ENCODE measurements at regions not wholly inside any gene's neighbourhood (a gene's known extent, or its start where the extent isn't known, plus 50 kb on each side); places are given as distances from the start of the nearest gene placed in this dataset.
"Not testable (repeated sequence)": the region's sequence is repeated elsewhere in the genome, so short reads cannot be mapped to it uniquely, and the experiment has no call there.

DNA sequence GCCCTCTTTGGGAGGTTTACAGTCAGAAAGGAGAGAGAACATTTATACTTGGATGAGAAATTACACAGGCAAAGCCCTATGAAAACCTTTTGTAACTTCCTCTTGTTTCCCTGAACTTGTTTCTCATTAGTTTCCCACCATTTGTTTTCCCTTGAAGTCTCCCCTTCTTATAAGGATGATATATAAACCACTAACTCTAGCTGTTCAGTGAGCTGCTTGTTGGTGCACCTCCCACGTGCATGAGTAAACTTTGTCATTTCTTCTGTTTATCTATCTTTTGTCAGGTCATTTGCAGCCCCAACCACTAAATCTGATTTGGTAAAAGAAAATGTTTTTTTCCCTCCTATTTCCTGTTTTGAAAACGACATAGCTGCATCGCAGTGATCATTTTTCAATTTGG, 919.9 kb downstream of the SLITRK1 start:
- H3K27me3 ChIP-seq = no peaks in the 10 kb centered on the region
- intact Hi-C loops (cut with DNase I; ENCODE audit: low total_unique reads) = no loop called here
- H3K4me1 ChIP-seq = no peaks in the 10 kb centered on the region
- TF ChIP-seq POLR2A (IDR thresholded peaks at IDR 0.05) = no peak
- TF ChIP-seq, protein P1, sequence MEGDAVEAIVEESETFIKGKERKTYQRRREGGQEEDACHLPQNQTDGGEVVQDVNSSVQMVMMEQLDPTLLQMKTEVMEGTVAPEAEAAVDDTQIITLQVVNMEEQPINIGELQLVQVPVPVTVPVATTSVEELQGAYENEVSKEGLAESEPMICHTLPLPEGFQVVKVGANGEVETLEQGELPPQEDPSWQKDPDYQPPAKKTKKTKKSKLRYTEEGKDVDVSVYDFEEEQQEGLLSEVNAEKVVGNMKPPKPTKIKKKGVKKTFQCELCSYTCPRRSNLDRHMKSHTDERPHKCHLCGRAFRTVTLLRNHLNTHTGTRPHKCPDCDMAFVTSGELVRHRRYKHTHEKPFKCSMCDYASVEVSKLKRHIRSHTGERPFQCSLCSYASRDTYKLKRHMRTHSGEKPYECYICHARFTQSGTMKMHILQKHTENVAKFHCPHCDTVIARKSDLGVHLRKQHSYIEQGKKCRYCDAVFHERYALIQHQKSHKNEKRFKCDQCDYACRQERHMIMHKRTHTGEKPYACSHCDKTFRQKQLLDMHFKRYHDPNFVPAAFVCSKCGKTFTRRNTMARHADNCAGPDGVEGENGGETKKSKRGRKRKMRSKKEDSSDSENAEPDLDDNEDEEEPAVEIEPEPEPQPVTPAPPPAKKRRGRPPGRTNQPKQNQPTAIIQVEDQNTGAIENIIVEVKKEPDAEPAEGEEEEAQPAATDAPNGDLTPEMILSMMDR (IDR thresholded peaks at IDR 0.05) = no peak
- H3K27ac ChIP-seq = no peak overlapping the region
- no peak overlapping the region for H3K4me3 ChIP-seq
- no peak for DNase-seq
- H3K9me3 ChIP-seq = no peaks in the 10 kb centered on the region
- H3K36me3 ChIP-seq = no peaks in the 10 kb centered on the region

GRCh38 chr13:82961757-82962156, 920.5 kb downstream of the SLITRK1 start:
- Histone ChIP-seq H3K27ac (no peak overlapping the region), H3K36me3 (no peaks in the 10 kb centered on the region), H3K27me3 (no peaks in the 10 kb centered on the region), H3K9me3 (no peaks in the 10 kb centered on the region), H3K4me1 (no peaks in the 10 kb centered on the region), H3K4me3 (no peak overlapping the region)
- intact Hi-C loops (cut with DNase I; ENCODE audit: low total_unique reads) = no loop called here
- no peak for DNase-seq
- TF ChIP-seq, protein P1 (IDR thresholded peaks at IDR 0.05) = no peak
- no peak for TF ChIP-seq POLR2A (IDR thresholded peaks at IDR 0.05)

DNA sequence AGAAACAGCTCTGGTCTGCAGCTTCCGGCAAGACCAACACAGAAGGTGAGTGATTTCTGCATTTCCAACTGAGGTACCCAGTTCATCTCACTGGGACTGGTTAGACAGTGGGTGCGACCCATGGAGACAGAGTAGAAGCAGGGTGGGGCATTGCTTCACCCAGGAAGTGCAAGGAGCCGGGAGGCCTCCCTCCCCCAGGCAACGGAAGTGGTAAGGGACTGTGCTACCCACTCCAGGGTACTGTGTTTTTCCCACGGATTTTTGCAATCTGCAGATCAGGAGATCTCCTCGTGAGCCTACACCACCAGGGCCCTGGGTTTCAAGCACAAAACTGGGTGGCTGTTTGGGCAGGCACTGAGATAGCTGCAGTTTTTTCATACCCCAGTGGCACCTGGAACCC, 929.9 kb downstream of the SLITRK1 start:
- H3K36me3 ChIP-seq; H3K9me3 ChIP-seq; H3K27ac ChIP-seq; H3K4me1 ChIP-seq; H3K27me3 ChIP-seq; intact Hi-C loops (cut with DNase I; ENCODE audit: low total_unique reads); H3K4me3 ChIP-seq; DNase-seq: not testable (repeated sequence)

- Histone ChIP-seq H3K27ac (no peak overlapping the region), H3K4me3 (no peak overlapping the region), H3K9me3 (no peaks in the 10 kb centered on the region), H3K27me3 (no peaks in the 10 kb centered on the region), H3K4me1 (no peaks in the 10 kb centered on the region), H3K36me3 (no peaks in the 10 kb centered on the region)
- TF ChIP-seq POLR2A (IDR thresholded peaks at IDR 0.05) = no peak
- TF ChIP-seq, protein P1 (IDR thresholded peaks at IDR 0.05) = no peak
- intact Hi-C loops (cut with DNase I; ENCODE audit: low total_unique reads) = no loop called here
- no peak for DNase-seq
Observed at GRCh38 chr13:82947683-82948082, 934.6 kb downstream of the SLITRK1 start.

DNA sequence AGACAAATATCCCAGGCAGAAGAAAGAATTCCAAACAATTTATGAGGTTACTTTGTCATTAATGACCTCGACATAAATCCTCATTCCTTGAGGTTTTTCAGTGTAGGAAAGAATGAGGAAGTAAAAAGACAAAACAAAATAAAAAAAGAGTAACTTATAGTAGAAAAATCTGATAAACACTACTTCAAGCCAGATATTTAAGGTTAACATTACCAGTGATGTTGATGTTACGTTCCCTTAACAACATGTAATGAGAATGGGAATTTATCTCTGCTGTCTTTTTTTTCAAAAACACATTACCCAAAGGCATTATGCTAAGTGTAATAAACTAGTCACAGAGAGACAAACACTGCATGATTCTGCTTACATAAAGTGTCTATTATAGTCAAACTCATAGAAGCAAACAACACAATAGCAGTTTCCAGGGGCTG, 935.1 kb downstream of the SLITRK1 start:
- intact Hi-C loops (cut with DNase I; ENCODE audit: low total_unique reads) = no loop called here
- H3K9me3 ChIP-seq = no peaks in the 10 kb centered on the region
- H3K27ac ChIP-seq = no peak overlapping the region
- H3K4me1 ChIP-seq = no peaks in the 10 kb centered on the region
- no peak for DNase-seq
- no peak for TF ChIP-seq POLR2A (IDR thresholded peaks at IDR 0.05)
- TF ChIP-seq, protein P1 (IDR thresholded peaks at IDR 0.05) = no peak
- H3K27me3 ChIP-seq = no peaks in the 10 kb centered on the region
- no peaks in the 10 kb centered on the region for H3K36me3 ChIP-seq
- no peak overlapping the region for H3K4me3 ChIP-seq

GRCh38 chr13:82938644-82939043, 943.6 kb downstream of the SLITRK1 start:
- intact Hi-C loops (cut with DNase I; ENCODE audit: low total_unique reads) = no loop called here
- Histone ChIP-seq H3K4me1 (no peaks in the 10 kb centered on the region), H3K27me3 (no peaks in the 10 kb centered on the region), H3K4me3 (no peak overlapping the region), H3K27ac (no peak overlapping the region), H3K36me3 (no peaks in the 10 kb centered on the region), H3K9me3 (no peaks in the 10 kb centered on the region)
- TF ChIP-seq, protein P1 (IDR thresholded peaks at IDR 0.05) = no peak
- TF ChIP-seq POLR2A (IDR thresholded peaks at IDR 0.05) = no peak
- DNase-seq = no peak
